ENCODE measurements at regions not wholly inside any gene's neighbourhood (a gene's known extent, or its start where the extent isn't known, plus 50 kb on each side); places are given as distances from the start of the nearest gene placed in this dataset.

DNA sequence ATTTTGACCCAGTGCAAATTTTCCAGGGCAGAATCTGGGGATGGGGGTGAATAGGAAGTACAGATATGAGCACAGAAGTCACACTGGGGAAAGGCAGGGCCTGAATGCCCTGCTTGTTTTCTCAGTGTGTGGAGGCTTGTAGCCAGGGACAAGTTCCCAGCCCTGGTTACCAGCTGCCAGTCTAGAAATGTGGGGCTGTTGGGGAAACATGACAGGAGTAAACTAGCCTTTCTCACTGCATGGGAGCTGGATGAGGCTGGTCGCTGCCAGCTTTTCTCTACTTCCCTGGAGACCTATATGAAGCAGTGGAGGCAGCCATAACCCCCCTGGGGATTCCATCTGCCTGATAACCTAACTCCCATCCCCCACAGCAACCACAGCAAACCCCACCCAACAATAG, 2267.7 kb downstream of the PCDH9 start:
- DNase-seq (ENCODE audit: low read depth in 4 of 4, low spot score in 1 of 4), result no peak

- DNase-seq (ENCODE audit: low read depth in 4 of 4, low spot score in 1 of 4), result no peak
Measured at GRCh38 chr13:64959276-64959675, 2270.9 kb downstream of the PCDH9 start.

- no peak for DNase-seq (ENCODE audit: low read depth in 4 of 4, low spot score in 1 of 4)
Measured at GRCh38 chr13:64958106-64958505, 2272.0 kb downstream of the PCDH9 start.

- DNase-seq (ENCODE audit: low read depth in 4 of 4, low spot score in 1 of 4), result no peak
Measured at GRCh38 chr13:64938660-64939059, 2291.5 kb downstream of the PCDH9 start.

DNA sequence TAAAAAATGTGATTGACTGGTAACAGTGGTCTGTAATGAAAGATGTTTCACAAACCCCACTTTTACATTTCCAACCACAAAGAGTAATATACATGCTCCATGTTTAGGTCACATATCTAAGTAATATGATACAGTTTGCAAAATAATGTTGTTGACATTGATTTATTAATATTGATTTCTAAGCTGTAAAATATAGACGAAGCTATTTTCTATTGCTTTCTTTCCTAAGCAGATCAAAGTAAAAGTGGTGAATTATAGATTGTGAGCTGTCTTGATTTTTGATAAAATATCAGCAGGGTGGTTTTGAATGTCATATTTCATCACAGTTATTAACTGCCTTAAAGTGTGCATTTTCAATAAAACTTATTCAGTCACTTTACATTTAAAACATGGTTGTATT, 2292.8 kb downstream of the PCDH9 start:
- no peak for DNase-seq (ENCODE audit: low read depth in 4 of 4, low spot score in 1 of 4)

- no peak for DNase-seq (ENCODE audit: low read depth in 4 of 4, low spot score in 1 of 4)
Measured at GRCh38 chr13:64936879-64937278, 2293.3 kb downstream of the PCDH9 start.

DNA sequence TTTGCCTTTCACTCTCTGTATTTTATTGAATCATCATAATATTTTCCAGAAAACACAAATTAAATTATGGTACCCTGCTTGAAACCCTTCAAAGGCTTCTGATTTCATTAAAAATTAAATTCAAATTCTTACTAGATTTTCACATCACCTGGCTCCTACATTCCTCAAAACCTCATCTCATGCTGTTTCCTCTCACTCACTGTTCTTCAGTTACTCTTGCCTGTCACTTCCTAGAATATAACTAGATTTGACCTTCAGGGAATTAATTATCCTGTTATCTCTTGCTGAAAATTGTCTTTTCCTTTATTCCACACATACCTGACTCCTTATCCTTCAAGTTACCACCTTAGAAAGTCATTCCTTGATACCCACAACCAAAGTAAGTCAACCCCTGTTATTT, 2294.7 kb downstream of the PCDH9 start:
- DNase-seq (ENCODE audit: low read depth in 4 of 4, low spot score in 1 of 4), result no peak

GRCh38 chr13:64934569-64935362, 2295.4 kb downstream of the PCDH9 start:
- DNase-seq (ENCODE audit: low read depth in 4 of 4, low spot score in 1 of 4), result no peak

DNA sequence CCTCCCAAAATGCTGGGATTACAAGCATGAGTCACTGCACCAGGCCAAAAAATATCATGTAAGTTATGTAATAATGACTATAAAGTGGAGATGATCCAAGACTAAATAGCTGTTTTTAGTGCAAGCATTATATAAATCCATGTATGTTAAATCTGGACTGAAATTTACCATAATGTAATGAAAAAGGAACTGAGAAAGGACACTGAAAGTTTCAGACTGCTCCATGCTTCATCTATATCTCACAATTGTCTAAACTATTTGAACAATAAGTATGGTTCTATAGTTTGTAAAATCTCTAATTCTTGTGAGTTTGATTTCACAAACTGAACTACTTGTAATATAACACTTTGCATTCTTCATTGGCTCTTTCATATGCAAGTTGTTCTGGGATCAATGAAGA, 2299.5 kb downstream of the PCDH9 start:
- no peak for DNase-seq (ENCODE audit: low read depth in 4 of 4, low spot score in 1 of 4)

GRCh38 chr13:64928696-64929499, 2301.2 kb downstream of the PCDH9 start:
- DNase-seq (ENCODE audit: low read depth in 4 of 4, low spot score in 1 of 4), result no peak

DNA sequence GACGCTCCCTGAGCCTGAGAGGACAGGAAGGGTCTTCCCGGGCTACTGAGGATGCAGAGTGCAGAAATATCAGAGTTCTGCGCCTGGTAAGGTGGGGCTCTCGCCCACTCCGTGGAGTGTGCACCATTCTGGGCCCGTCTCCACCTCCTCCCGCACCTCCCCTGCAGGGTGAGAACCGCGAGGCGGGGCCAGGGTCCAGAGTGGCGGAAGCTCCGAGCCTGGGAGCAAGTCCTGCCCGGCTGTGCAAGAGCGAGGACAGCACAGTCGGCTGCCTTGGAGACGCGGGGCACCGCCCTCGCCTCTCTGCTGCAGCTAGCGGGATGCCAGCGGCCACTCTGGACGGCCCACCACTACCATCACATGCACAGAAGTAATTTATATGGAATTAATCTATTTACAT, 2304.4 kb downstream of the PCDH9 start:
- no peak for DNase-seq (ENCODE audit: low read depth in 4 of 4, low spot score in 1 of 4)

DNA sequence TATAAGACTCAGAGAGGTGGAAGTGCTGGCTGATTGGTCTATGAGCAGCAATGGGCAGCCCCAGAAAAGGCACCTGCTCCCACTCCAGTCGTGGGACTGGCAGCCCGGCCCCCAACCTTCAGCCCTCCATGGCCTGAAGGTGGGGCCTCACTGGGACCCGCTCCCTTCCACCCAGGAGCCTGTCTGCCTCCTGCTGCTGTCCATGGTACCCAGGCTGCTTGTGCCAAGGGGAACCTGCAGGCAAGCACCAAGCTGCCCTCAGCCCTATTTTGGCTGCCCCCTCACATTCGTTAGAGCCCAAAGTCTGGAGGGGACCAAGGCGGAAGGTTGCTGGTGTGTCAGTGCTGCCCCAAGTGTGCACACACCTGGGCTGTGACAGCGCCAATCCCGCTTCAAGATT, 2304.9 kb downstream of the PCDH9 start:
- DNase-seq (ENCODE audit: low read depth in 4 of 4, low spot score in 1 of 4), result no peak

- no peak for DNase-seq (ENCODE audit: low read depth in 4 of 4, low spot score in 1 of 4)
Measured at GRCh38 chr13:64924401-64924800, 2305.7 kb downstream of the PCDH9 start.

GRCh38 chr13:64917566-64917965, 2312.6 kb downstream of the PCDH9 start:
- no peak for DNase-seq (ENCODE audit: low read depth in 4 of 4, low spot score in 1 of 4)

DNA sequence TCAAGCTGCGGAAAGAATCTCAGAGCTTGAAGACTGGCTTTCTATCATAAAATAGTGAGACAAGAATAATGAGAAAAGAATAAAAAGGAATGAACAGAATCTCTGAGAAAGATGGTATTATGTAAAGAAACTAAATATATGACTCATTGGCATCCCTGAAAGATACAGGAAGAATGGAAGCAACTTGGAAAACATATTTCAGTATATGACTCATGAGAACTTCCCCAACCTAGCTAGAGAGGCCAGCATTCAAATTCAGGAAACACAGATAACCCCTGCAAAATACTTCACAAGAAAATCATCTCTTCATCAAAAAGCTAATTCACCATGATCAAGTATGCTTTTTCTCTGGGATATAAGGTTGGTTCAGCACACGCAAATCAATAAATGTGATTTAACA, 2318.0 kb downstream of the PCDH9 start:
- DNase-seq (ENCODE audit: low read depth in 4 of 4, low spot score in 1 of 4), result no peak

GRCh38 chr13:64910096-64910495, 2320.0 kb downstream of the PCDH9 start:
- DNase-seq (ENCODE audit: low read depth in 4 of 4, low spot score in 1 of 4), result no peak

GRCh38 chr13:64909184-64909583, 2321.0 kb downstream of the PCDH9 start:
- no peak for DNase-seq (ENCODE audit: low read depth in 4 of 4, low spot score in 1 of 4)

GRCh38 chr13:64900039-64900438, 2330.1 kb downstream of the PCDH9 start:
- no peak for DNase-seq (ENCODE audit: low read depth in 4 of 4, low spot score in 1 of 4)

DNA sequence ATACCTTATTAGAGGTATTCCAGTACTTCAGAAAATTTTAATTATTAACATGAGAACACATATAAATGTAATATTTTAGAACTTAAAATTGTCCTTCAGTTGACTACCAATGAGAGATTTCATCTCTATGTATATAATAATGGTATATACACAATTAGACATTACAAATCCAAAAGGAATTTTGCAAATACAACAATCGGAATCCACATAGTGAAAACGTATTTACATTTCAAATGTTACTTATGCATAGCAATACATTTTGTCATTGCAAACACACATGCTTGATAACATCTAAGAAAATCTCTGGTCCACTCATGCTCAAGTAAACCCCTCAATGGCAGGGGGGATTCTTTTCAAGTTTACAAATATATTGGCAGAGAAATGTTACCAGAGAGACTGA, 2345.2 kb downstream of the PCDH9 start:
- no peak for DNase-seq (ENCODE audit: low read depth in 4 of 4, low spot score in 1 of 4)

- no peak for DNase-seq (ENCODE audit: low read depth in 4 of 4, low spot score in 1 of 4)
Measured at GRCh38 chr13:64877176-64877575, 2353.0 kb downstream of the PCDH9 start.

GRCh38 chr13:64871742-64872141, 2358.4 kb downstream of the PCDH9 start:
- DNase-seq (ENCODE audit: low read depth in 4 of 4, low spot score in 1 of 4), result no peak

DNA sequence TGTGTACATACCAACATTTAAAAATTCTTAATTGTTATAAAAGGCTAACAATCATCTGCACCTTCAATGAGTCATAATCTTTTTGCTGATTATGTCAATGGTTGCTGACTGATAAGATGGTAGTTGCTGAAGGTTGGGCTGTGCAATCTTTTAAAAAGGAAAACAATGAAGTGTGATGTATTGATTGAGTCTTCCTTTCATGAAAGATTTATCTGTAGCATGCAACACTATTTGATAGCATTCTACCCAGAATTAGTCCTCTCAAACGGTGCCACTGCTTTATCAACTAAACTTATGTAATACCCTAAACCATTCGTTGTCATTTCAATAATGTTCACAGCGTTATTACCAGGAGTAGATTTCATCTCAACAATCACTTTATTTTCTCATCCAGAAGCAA, 2360.6 kb downstream of the PCDH9 start:
- no peak for DNase-seq (ENCODE audit: low read depth in 4 of 4, low spot score in 1 of 4)

- DNase-seq (ENCODE audit: low read depth in 4 of 4, low spot score in 1 of 4), result no peak
Measured at GRCh38 chr13:64867856-64868255, 2362.3 kb downstream of the PCDH9 start.
